NCI-H524 treated with DMSO at 0.1 percent for 48 hours (cell line): ENCODE measurements at regions not wholly inside any gene's neighbourhood (a gene's known extent, or its start where the extent isn't known, plus 50 kb on each side); places are given as distances from the start of the nearest gene placed in this dataset.
"Not testable (repeated sequence)": the region's sequence is repeated elsewhere in the genome, so short reads cannot be mapped to it uniquely, and the experiment has no call there.

ENCODE experiments used
- DNase-seq: peaks from one replicate; lab custom pipeline; 2025; lab: John Stamatoyannopoulos, UW

DNA sequence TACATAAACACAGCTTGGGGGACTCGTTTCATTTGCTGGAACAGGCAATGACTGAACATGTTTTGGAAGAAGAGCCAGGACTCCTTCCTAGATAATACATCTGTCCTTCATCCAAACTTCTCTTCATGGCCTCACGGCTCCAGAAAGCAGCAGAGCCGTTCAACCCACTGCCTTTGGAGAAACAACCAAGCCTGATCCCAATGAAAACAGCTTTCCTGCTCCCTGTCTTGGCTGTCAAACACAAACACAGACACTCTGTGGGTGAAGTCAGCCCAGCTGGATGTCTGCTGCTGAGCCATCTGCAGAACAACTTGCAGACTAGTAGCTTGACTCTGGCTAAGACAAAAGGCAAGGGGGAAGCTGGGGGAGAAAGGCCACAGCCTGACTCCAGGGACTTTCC lies 345.1 kb upstream of the PSMD7 start:
- DNase-seq = no peak

- no peak for DNase-seq
These were observed 346.9 kb upstream of the PSMD7 start for GRCh38 chr16:73949574-73950320.

GRCh38 chr16:73945631-73946030 lies 351.0 kb upstream of the PSMD7 start:
- peak; percentile 76 for DNase-seq

DNA sequence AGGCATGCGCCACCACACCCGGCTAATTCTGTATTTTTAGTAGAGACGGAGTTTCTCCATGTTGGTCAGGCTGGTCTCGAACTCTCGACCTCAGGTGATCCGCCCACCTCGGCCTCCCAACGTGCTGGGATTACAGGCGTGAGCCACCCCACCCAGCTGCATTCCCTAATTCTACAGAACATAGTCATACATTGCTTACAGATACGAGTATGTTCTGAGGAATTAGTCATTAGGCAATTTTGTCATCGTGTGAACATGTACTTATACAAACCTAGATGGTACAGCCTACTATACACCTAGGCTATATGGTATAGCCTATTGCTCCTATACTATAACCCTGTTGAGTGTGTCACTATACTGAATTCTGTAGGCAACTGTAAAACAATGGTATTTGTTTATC lies 353.4 kb upstream of the PSMD7 start:
- not testable (repeated sequence) for DNase-seq

- DNase-seq = not testable (repeated sequence)
These were observed 355.8 kb upstream of the PSMD7 start for GRCh38 chr16:73940786-73941185.

GRCh38 chr16:73923951-73924350 lies 372.7 kb upstream of the PSMD7 start:
- no peak for DNase-seq

DNA sequence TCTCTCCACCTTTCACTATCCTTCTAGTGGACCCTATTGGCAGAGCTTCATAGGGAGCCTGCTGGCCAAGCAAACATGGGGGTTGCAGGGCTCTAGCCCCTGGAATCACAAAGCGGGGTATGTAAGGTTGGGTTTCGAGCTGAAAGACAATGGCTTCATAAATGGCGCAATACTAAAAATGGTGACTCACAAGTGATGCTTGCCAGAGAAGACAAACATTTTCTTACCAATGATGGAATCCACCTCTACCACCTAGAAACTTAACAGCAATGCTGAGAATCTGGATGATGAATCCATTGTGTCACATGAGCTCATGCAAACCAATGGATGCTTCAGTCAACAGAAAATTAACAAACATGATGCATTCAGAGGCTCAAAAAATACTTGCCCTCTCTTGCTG lies 375.3 kb upstream of the PSMD7 start:
- no peak for DNase-seq

DNA sequence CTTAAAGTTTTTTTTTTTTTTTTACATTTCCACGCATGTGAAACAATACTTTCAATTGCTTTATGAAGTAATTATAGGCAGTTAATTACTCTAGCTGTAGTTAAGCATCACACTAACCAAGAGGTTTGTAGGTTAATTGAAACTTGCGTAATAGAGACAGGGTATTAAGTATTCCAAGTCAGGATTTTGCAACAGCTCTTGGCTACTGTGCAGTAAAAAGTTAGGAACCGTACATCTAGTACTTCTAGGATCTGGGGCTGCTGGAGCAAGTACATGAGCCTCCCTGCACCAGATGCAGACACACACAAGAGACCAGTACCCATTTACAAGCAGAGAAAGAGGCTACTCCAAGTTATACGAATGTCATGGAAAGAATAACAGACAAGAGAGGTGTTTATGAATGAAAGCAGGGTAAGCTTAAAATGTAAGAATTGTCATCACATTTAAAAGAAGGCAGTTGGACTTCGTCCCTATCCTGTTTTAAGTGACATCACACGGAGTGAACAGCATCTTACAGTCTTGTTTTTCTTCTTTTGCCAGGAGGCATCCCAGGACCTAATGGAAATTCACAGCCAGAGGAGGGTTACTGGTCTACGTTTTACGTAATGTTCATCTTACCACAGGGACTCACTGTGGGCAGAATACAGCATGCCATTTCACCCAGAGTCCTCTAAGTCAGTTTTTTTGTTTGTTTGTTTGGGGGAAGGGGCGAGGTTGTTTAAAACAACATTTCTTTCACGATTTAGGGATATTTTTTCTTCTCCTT lies 379.6 kb upstream of the PSMD7 start:
- no peak for DNase-seq

DNA sequence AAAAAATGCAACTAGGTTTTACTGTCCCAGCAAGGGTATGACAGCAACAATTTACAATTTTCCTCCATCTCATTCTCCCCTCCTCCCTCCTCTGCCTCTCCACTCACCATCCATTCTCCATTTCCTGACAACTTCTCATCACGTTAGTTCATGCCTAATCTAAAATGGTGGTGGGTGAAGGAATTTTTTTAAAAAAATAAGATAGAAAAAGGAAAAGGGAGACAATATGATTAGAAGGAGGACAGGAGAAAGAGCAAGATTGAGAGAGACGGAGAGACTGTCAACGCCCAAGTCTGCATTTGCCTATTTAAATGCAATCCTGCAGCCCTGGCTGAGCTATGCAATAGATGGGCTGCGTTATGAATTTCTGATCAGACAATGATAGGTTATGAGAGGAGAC lies 380.7 kb upstream of the PSMD7 start:
- DNase-seq = no peak

- DNase-seq = no peak
These were observed 381.5 kb upstream of the PSMD7 start for GRCh38 chr16:73915140-73915539.

GRCh38 chr16:73912850-73913249 lies 383.8 kb upstream of the PSMD7 start:
- no peak for DNase-seq

GRCh38 chr16:73912281-73912680 lies 384.3 kb upstream of the PSMD7 start:
- no peak for DNase-seq

DNA sequence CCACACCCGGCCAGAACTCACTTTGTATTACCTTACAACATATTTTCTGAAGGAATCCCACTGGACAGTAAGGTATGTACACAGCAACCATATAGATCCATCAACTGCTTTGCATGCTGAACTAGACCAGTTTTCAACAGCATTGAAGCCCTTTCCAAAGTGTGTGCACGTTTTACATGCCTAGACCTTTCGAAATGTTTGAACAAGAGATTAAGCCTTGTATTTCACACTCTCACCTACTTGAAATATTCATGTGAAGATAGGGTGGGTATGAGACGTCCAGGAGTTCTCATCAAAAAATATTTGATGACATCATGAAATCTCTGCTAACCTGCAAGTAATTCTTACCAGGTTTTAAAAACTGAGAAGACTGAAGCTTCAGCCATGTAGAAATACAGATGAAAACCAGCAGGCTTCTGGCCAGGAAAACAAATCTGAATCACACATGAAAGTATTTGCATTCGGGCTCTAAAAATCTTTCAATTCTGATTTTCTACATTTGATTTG lies 387.0 kb upstream of the PSMD7 start:
- no peak for DNase-seq

DNA sequence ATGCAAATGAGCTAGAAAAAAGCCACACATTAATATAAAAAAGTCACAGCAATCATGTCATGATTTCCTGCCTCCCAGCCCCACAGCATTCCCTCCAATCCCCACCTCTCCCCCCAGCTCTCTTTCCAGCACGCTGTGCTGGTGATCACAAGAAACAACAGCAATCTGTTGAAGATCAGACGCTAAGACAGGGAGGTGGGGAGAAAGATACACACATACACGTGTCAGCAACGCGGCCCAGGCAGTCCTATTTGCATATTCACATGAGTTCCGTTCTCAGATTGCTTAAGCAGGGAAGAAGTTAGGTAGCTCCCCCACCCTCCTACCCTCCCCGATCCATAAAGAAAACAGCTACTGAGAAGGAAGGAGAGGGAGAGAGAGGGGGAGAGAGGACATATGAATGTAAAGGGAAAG lies 405.5 kb upstream of the PSMD7 start:
- DNase-seq = peak; percentile 90

GRCh38 chr16:73890186-73891128 lies 406.2 kb upstream of the PSMD7 start:
- DNase-seq = no peak

- no peak for DNase-seq
These were observed 407.6 kb upstream of the PSMD7 start for GRCh38 chr16:73888840-73889490.

GRCh38 chr16:73887911-73888310 lies 408.7 kb upstream of the PSMD7 start:
- no peak for DNase-seq

DNA sequence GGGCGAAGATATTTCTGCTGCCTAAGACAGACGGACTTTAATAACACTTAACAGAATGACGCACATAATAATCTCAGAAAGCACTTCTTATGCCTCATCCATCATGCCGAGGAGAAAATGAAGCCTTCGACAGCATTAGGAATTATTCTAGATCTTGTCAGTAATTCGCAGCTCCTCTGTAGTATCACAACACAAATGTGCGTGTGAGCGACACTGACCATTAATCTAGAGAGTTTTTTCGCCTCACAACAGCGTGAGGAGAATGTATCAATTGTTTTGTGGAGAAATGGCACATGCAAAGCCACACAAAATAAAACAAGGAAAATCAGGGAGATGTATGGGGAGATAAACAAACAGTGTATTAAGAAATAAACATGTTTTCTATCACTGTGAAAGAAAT lies 410.2 kb upstream of the PSMD7 start:
- peak; percentile 68 for DNase-seq

- no peak for DNase-seq
These were observed 411.3 kb upstream of the PSMD7 start for GRCh38 chr16:73885319-73885718.

DNA sequence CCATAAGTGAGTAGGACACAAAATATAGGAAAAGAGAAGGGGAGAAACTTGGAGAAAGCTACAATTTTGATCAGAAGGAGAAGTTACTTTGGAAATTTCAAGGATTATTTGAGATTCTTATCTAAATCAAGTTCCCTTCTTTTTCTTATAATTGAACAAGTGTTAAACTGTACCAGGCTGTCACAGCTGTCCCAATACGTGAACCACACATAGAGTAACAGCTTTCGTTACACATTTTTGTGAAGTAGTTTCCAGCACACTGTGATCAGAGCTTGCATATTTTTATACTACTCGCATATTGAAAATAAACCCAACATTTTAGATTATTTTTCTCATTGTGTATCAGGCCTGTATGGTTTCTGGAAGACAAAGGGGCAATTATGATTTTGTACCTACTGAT lies 412.8 kb upstream of the PSMD7 start:
- no peak for DNase-seq

DNA sequence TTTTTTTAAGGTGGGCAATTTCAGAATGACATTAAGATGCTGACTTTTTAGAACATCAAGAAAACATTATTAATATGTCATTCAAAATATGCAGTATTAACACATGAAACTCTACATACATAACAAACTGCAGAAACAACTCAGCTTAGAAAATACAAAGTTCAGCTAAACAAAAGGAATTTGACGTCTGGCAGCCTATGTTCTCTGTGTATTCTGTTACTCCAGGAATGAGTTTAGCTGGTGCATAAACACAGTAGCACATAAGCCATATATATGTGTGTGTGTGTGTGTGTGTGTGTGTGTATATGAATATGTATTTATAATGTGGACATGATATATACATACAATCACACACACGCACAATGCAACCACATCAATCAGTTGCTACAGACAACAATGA lies 413.5 kb upstream of the PSMD7 start:
- no peak for DNase-seq

DNA sequence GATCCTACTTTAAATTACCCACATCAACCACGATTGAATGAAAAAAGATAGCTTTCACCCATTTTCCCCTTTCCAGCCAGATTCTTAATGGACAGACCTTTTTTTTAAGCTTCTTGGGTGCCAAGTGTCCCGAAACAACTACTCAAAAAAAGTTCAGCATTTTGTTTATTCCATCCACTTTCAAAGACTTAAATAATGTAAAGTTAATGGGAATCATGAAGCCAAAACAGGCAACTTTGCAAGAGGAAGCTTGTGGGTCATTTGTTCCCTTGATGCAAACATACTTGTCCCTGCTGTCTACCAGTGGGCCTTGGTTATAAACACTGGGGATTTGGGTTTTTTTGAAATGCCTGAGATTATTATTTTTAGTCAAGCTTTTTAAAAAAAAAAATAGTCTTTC lies 414.0 kb upstream of the PSMD7 start:
- DNase-seq = no peak
